IPS-11a (cell line): ENCODE measurements at regions not wholly inside any gene's neighbourhood (a gene's known extent, or its start where the extent isn't known, plus 50 kb on each side); places are given as distances from the start of the nearest gene placed in this dataset.
"Not testable (repeated sequence)": the region's sequence is repeated elsewhere in the genome, so short reads cannot be mapped to it uniquely, and the experiment has no call there.

Experiments
- H3K4me3 ChIP-seq: one replicate; pipeline ENCODE4 v1.5.1; 2013; ENCODE audit warnings: low read depth, low read length, control low read depth

DNA sequence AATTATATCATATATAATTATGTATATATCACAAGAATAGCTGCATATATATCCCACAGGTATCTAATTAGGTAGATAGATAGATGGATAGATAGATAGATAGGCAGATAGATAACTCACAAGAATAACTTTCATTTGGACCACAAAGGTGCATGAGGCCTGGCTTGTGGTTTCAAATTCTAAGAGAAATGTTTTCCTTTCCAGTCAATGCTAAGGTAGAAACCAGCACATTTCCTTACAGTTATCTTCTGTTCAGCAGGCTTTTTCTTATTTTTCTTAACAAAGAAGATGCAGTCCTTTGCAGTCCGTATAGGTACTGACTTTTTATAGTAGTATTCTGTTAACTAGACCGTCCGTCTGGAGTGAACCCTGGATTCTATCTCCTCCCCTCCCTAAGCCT, 152.9 kb upstream of the ANKFN1 start:
- H3K4me3 ChIP-seq, result no peak overlapping the region

DNA sequence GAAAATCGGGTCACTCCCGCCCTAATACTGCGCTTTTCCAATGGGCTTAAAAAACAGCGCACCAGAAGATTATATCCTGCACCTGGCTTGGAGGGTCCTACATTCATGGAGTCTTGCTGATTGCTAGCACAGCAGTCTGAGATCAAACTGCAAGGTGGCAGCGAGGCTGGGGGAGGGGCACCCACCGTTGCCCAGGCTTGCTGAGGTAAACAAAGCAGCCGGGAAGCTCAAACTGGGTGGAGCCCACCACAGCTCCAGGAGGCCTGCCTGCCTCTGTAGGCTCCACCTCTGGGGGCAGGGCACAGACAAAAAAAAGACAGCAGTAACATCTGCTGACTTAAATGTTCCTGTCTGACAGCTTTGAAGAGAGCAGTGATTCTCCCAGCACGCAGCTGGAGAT, 150.6 kb upstream of the ANKFN1 start:
- H3K4me3 ChIP-seq, result not testable (repeated sequence)

- H3K4me3 ChIP-seq, result no peak overlapping the region
These were observed 143.3 kb upstream of the ANKFN1 start for GRCh38 chr17:56009795-56010651.

DNA sequence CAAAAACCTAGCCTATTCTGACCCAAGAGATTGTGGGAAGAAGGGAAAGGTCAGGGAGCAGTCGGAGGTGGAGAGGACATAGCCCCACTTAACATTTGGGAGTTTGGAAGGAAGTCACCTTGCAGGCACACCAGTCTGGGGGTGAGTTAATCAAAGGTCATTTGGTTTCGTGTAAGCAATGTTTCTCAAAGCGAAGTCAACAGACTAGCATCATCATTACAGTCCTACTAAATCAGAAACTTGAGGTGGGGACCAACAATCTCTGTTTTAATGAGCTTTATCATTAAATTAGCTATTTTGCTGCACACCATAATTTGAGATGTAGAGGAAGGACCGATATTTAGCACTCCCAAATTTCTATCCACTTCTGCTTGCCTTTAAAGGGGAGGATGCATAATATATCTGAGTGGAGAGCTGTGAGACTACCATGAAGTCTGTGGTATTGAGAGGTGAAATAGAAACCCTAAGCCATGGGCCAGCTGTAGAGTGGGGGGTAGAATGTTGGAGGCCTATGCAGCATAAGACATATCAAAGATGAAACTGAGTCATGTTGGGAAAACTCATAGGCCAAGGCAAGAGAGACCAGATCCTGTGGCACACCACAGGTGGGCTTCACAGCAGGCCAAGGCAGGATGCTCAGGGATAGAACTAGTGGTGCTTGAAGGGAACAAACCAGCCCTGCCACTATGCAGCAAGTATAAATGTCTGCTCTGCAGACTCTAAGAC, 141.7 kb upstream of the ANKFN1 start:
- no peak overlapping the region for H3K4me3 ChIP-seq

DNA sequence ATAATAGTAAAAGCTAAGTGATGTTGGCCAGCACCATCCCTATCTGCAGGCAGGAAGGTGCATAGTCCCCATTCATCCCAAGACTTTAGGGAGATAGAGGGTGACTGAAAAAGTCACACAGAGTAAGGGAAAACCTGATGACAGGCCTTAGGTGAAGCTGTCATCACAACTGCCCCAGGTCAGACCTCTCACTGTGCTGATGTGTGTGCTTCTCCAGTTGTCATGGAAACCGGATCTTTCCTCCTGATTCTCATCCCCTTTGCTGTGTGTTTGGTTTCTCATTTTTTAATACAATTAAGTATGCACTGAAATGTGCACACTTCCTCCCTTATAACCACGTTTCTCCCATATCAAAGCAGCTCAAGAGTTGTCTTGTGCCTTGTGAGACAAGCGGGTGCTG, 135.1 kb upstream of the ANKFN1 start:
- H3K4me3 ChIP-seq, result no peak overlapping the region

DNA sequence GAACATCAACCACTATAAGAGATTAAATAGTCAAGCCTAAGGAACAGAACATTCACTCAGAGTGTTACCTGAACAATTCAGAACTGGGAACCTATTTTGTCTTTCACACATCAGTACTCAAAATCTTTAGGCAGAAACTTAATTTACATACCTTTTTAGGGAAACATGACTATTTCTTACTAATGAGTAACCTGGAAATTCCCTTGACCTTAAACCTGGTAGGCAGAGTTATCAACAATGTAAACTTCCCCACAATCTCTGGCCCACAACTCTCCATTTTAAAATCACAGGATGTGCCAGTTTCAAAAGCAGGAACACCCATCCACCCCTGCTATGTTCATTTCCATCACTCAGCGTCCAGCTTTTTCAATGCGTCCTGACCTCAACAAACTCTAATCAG, 132.9 kb upstream of the ANKFN1 start:
- H3K4me3 ChIP-seq, result no peak overlapping the region

GRCh38 chr17:56021681-56022190, 131.5 kb upstream of the ANKFN1 start:
- no peak overlapping the region for H3K4me3 ChIP-seq

GRCh38 chr17:56023851-56024250, 129.4 kb upstream of the ANKFN1 start:
- H3K4me3 ChIP-seq, result no peak overlapping the region

- no peak overlapping the region for H3K4me3 ChIP-seq
These were observed 126.4 kb upstream of the ANKFN1 start for GRCh38 chr17:56026915-56027314.

GRCh38 chr17:56028837-56029236, 124.4 kb upstream of the ANKFN1 start:
- no peak overlapping the region for H3K4me3 ChIP-seq

DNA sequence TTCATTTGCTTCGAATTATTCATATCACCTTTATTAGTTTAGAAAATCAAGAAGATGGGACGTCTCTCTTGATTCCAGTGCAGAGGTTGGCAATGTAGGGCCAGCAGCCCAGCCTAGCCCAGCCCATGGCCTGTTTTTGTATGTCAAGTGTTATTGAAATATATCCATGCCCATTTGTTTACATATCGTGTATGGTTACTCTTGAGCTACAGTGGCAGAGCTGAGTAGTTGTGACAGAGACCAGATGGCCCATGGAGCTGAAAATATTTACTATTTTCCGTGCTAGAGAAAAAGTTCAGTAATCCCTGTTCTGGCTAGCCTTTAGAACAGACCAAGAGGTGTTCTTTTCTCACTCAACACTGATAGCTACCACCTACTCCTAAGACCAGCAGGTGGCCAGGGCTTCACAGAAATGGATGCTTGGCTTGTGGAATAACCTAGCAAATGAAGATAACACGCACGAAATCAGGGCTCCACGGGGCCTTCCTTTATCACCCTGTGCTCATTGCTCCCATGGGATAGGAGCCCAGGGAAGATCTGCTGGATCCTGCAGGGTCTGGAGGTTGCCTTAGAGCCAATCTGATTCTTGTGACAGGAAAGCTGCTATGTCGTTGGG, 123.2 kb upstream of the ANKFN1 start:
- H3K4me3 ChIP-seq, result no peak overlapping the region

- H3K4me3 ChIP-seq, result no peak overlapping the region
These were observed 121.6 kb upstream of the ANKFN1 start for GRCh38 chr17:56031636-56032035.

GRCh38 chr17:56034197-56034635, 119.1 kb upstream of the ANKFN1 start:
- H3K4me3 ChIP-seq, result no peak overlapping the region

DNA sequence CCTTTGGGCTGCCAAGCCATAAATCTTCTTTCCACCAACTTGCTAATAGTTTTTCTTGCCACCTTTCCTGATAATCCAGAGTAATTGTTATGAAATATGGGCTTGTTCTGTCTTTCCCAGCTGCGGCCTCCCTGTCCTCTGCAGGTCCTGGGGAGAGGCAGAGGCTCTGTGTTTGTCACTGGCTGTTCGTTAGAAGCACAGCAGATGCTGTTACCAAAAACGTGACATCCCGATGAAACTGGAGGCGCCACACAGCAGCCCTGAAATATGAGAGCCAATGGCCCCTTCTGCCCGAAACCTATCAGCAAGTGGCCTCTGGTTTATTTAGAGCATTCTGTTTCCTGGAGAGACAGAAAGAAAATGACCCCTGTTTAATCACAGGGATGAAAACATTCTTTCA, 115.1 kb upstream of the ANKFN1 start:
- H3K4me3 ChIP-seq, result no peak overlapping the region

GRCh38 chr17:56045872-56046271, 107.4 kb upstream of the ANKFN1 start:
- no peak overlapping the region for H3K4me3 ChIP-seq

GRCh38 chr17:56047331-56047730, 105.9 kb upstream of the ANKFN1 start:
- no peak overlapping the region for H3K4me3 ChIP-seq

DNA sequence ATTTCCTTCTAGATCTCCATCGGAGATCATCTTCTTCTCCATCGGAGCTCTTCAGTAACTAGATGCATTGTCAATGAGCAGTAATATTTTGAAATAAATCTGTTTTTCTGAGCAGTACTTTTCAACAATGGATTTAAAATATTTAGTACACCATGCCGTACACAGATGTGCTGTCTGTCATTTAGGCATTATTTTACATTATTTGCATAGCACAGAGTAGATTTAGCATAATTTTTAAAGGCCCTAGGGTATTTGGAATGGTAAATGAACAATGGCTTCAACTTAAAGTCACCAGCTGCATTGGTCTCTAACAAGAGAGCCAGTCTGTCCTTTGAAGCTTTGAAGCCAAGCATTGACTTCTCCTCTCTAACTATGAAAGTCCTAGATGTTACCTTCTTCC, 95.4 kb upstream of the ANKFN1 start:
- H3K4me3 ChIP-seq, result no peak overlapping the region

DNA sequence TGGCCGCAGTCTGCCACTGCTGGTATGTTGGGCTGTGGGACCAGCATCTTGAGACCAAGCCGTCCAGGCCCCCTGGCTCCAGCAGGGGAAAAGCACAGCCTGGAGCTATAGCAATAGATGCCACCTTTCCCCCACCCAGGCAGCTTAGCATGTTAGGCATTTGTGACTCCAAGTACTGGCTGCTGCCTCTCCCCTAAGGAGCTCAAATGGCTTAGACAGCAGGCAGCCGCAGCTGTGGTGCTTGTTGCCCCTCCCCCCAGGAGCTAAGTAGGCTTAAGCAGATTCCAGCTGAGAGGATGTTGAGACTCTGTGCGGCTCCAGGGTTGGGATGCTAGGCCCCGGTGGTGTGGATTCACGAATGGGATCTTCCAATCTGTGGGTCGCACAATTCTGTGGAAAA, 88.8 kb upstream of the ANKFN1 start:
- no peak overlapping the region for H3K4me3 ChIP-seq

DNA sequence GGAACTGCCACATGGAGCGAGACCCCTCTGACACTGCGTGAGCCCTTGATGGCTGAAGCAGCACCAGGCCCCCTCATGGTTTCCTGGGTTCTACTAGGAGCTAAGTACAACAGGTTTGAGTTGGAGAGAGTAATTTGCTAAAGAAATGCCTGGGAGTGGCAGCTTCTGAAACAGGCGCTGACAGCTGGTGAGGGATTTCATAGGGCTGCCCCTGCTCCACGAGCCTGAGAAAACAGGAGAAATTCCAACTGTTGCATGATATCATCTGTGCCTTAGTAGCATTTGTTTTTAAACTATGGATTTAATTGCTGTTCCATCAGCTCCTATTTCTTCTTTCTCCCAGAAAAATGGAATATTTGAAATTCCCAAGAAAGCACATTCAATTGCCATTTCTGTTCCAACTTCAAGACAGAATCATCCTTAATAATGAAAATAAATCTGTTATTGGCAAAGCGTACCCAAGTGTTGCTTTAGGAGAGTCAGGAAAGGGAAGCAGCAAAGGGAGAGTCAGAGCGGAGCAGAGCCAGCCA, 78.8 kb upstream of the ANKFN1 start:
- no peak overlapping the region for H3K4me3 ChIP-seq

DNA sequence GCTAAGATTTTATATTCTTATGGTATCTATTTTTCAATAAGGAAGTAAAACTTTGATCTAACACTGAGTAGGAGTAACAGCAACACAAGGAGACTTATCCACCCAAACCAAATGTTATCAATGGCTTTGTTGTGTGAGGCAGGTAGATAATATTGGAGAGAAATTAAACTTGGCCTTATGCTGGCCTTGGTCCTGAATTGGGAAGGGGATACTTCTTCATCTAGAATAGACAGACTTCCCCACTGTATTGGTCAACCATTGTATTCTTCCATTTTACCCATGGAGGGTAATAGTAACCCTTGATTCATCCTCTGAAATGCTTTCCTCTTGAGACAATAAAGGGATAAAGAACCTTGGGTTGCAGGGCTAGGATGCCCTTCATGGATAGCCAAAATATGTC, 76.3 kb upstream of the ANKFN1 start:
- no peak overlapping the region for H3K4me3 ChIP-seq

- no peak overlapping the region for H3K4me3 ChIP-seq
These were observed 69.8 kb upstream of the ANKFN1 start for GRCh38 chr17:56083475-56083874.
